Inferior parietal cortex (tissue), 1 donor: ENCODE measurements at regions not wholly inside any gene's neighbourhood (a gene's known extent, or its start where the extent isn't known, plus 50 kb on each side); places are given as distances from the start of the nearest gene placed in this dataset.

ENCODE experiments used
- DNase-seq: peaks from one replicate; pipeline ENCODE4 v3.0.0-alpha.2; 2016; ENCODE audit errors: extremely low spot score

- DNase-seq, result no peak
Observed at GRCh38 chr3:64354956-64355355, 129.7 kb upstream of the PRICKLE2 start.

- no peak for DNase-seq
Observed at GRCh38 chr3:64354221-64354620, 129.0 kb upstream of the PRICKLE2 start.

- DNase-seq, result no peak
Observed at GRCh38 chr3:64353226-64353625, 128.0 kb upstream of the PRICKLE2 start.

GRCh38 chr3:64352639-64352992, 127.3 kb upstream of the PRICKLE2 start:
- no peak for DNase-seq

GRCh38 chr3:64351713-64352638, 126.7 kb upstream of the PRICKLE2 start:
- no peak for DNase-seq

- no peak for DNase-seq
Observed at GRCh38 chr3:64349551-64349950, 124.3 kb upstream of the PRICKLE2 start.

GRCh38 chr3:64345371-64345770, 120.1 kb upstream of the PRICKLE2 start:
- no peak for DNase-seq

GRCh38 chr3:64344721-64345207, 119.5 kb upstream of the PRICKLE2 start:
- DNase-seq, result no peak

GRCh38 chr3:64343689-64344430, 118.6 kb upstream of the PRICKLE2 start:
- DNase-seq, result no peak

GRCh38 chr3:64342940-64343688, 117.8 kb upstream of the PRICKLE2 start:
- no peak for DNase-seq

GRCh38 chr3:64341296-64341695, 116.0 kb upstream of the PRICKLE2 start:
- DNase-seq, result no peak

- no peak for DNase-seq
Observed at GRCh38 chr3:64340641-64341101, 115.4 kb upstream of the PRICKLE2 start.

GRCh38 chr3:64336488-64336887, 111.2 kb upstream of the PRICKLE2 start:
- no peak for DNase-seq

GRCh38 chr3:64332459-64333350, 107.4 kb upstream of the PRICKLE2 start:
- DNase-seq, result no peak

- DNase-seq, result no peak
Observed at GRCh38 chr3:64331605-64332004, 106.3 kb upstream of the PRICKLE2 start.

GRCh38 chr3:64329037-64329436, 103.8 kb upstream of the PRICKLE2 start:
- no peak for DNase-seq

GRCh38 chr3:64327100-64327804, 102.0 kb upstream of the PRICKLE2 start:
- DNase-seq, result peak; percentile 72

- no peak for DNase-seq
Observed at GRCh38 chr3:64321747-64322146, 96.5 kb upstream of the PRICKLE2 start.

- no peak for DNase-seq
Observed at GRCh38 chr3:64319391-64319790, 94.1 kb upstream of the PRICKLE2 start.

- no peak for DNase-seq
Observed at GRCh38 chr3:64318668-64319271, 93.5 kb upstream of the PRICKLE2 start.
